Mesenchymal stem cell (in vitro differentiated cells and primary cell): ENCODE measurements at regions not wholly inside any gene's neighbourhood (a gene's known extent, or its start where the extent isn't known, plus 50 kb on each side); places are given as distances from the start of the nearest gene placed in this dataset.

Experiments
- DNase-seq: peaks from one replicate; pipeline ENCODE4 v3.0.0-alpha.2; 2013
- H2AFZ ChIP-seq: one replicate; pipeline ENCODE4 v1.6.1; 2013; ENCODE audit warnings: low read depth, mild to moderate bottlenecking, control low read depth, inconsistent platforms, low read length, moderate library complexity
- H2AK5ac ChIP-seq: 2 replicates; pipeline ENCODE4 v1.6.1; 2013; ENCODE audit warnings: low read length, moderate library complexity, mild to moderate bottlenecking, inconsistent platforms; ENCODE audit not compliant: severe bottlenecking
- H2BK120ac ChIP-seq: one replicate; pipeline ENCODE4 v1.6.1; 2013; ENCODE audit warnings: low read depth, mild to moderate bottlenecking, inconsistent platforms, low read length, moderate library complexity
- H2BK12ac ChIP-seq, 2 experiments: one replicate each; pipeline ENCODE4 v1.6.1; 2013; ENCODE audit warnings: inconsistent platforms in 2 of 2, low read length in 2 of 2, mild to moderate bottlenecking in 2 of 2, moderate library complexity in 2 of 2, control low read depth in 1 of 2
- H2BK15ac ChIP-seq: one replicate; pipeline ENCODE4 v1.6.1; 2013; ENCODE audit warnings: mild to moderate bottlenecking, low read depth, inconsistent platforms; ENCODE audit not compliant: poor library complexity, severe bottlenecking
- H2BK5ac ChIP-seq: 2 replicates; pipeline ENCODE4 v1.6.1; 2013; ENCODE audit warnings: low read depth, mild to moderate bottlenecking, low read length, control low read depth, inconsistent platforms; ENCODE audit not compliant: poor library complexity, severe bottlenecking
- H3K14ac ChIP-seq, 2 experiments: one replicate each; pipeline ENCODE4 v1.6.1; 2013; ENCODE audit warnings: inconsistent platforms in 2 of 2, low read length in 2 of 2, control low read depth in 1 of 2, mild to moderate bottlenecking in 1 of 2, moderate library complexity in 1 of 2
- H3K18ac ChIP-seq, 2 experiments: one replicate each; pipeline ENCODE4 v1.6.1; 2013; ENCODE audit warnings: inconsistent platforms in 2 of 2, low read length in 2 of 2, control low read depth in 1 of 2, low read depth in 1 of 2, mild to moderate bottlenecking in 1 of 2
- H3K23ac ChIP-seq, 2 experiments: one replicate each; pipeline ENCODE4 v1.6.1; 2013; ENCODE audit warnings: inconsistent platforms in 2 of 2, low read length in 2 of 2, mild to moderate bottlenecking in 2 of 2, moderate library complexity in 2 of 2, control low read depth in 1 of 2
- H3K27ac ChIP-seq: 2 replicates; pipeline ENCODE4 v1.5.1; 2013; ENCODE audit warnings: mild to moderate bottlenecking, moderate library complexity, low read length, control low read depth, inconsistent platforms; ENCODE audit not compliant: poor library complexity, severe bottlenecking
- H3K27me3 ChIP-seq, 2 experiments: 2 replicates each; pipeline versions ENCODE4 v1.6.1 to v1.7.0; 2013; ENCODE audit warnings: low read length in 2 of 2, mild to moderate bottlenecking in 2 of 2, moderate library complexity in 2 of 2, control low read depth in 1 of 2, inconsistent platforms in 1 of 2; ENCODE audit not compliant: control insufficient read depth in 1 of 2, insufficient read depth in 1 of 2
- H3K36me3 ChIP-seq, 2 experiments: 2 replicates each; pipeline versions ENCODE4 v1.6.1 to v1.7.0; 2013; ENCODE audit warnings: low read length in 2 of 2, control low read depth in 1 of 2, inconsistent platforms in 1 of 2, low read depth in 1 of 2, mild to moderate bottlenecking in 1 of 2; ENCODE audit not compliant: insufficient read depth in 2 of 2, control insufficient read depth in 1 of 2
- H3K4ac ChIP-seq, 2 experiments: one replicate each; pipeline ENCODE4 v1.6.1; 2013; ENCODE audit warnings: inconsistent platforms in 2 of 2, low read length in 2 of 2, mild to moderate bottlenecking in 2 of 2, moderate library complexity in 2 of 2, control low read depth in 1 of 2, low read depth in 1 of 2
- H3K4me1 ChIP-seq: 2 replicates; pipeline ENCODE4 v1.6.1; 2013; ENCODE audit warnings: low read depth, low read length, control low read depth; ENCODE audit not compliant: control insufficient read depth, insufficient read depth
- H3K4me2 ChIP-seq: 2 replicates; pipeline ENCODE4 v1.6.1; 2013; ENCODE audit warnings: low read length, mild to moderate bottlenecking, inconsistent platforms; ENCODE audit not compliant: poor library complexity, severe bottlenecking
- H3K4me3 ChIP-seq, 2 experiments: 2 replicates each; pipeline versions ENCODE4 v1.5.1 to v1.7.0; 2013; ENCODE audit warnings: low read length in 2 of 2, mild to moderate bottlenecking in 2 of 2, control low read depth in 1 of 2, low read depth in 1 of 2; ENCODE audit not compliant: insufficient read depth in 1 of 2
- H3K79me1 ChIP-seq: replicated peaks from 2 replicates; pipeline ENCODE4 v1.6.1; 2013; ENCODE audit warnings: mild to moderate bottlenecking, control low read depth, low read length, inconsistent platforms; ENCODE audit not compliant: poor library complexity, severe bottlenecking
- H3K9ac ChIP-seq: 2 replicates; pipeline ENCODE4 v1.7.0; 2013; ENCODE audit warnings: mild to moderate bottlenecking, low read length, moderate library complexity
- H3K9me3 ChIP-seq: 2 replicates; pipeline ENCODE4 v1.7.0; 2013; ENCODE audit warnings: mild to moderate bottlenecking, low read length; ENCODE audit not compliant: control insufficient read depth
- H4K8ac ChIP-seq: one replicate; pipeline ENCODE4 v1.6.1; 2013; ENCODE audit warnings: inconsistent platforms, mild to moderate bottlenecking, low read length, moderate library complexity
- H4K91ac ChIP-seq: one replicate; pipeline ENCODE4 v1.6.1; 2013; ENCODE audit warnings: mild to moderate bottlenecking, low read length, inconsistent platforms
- WGBS: methylation state at CpG from one replicate; pipeline ENCODE4 v1.1.7; 2013; ENCODE audit warnings: mixed read lengths; 5-methylcytosine and 5-hydroxymethylcytosine counted together

DNA sequence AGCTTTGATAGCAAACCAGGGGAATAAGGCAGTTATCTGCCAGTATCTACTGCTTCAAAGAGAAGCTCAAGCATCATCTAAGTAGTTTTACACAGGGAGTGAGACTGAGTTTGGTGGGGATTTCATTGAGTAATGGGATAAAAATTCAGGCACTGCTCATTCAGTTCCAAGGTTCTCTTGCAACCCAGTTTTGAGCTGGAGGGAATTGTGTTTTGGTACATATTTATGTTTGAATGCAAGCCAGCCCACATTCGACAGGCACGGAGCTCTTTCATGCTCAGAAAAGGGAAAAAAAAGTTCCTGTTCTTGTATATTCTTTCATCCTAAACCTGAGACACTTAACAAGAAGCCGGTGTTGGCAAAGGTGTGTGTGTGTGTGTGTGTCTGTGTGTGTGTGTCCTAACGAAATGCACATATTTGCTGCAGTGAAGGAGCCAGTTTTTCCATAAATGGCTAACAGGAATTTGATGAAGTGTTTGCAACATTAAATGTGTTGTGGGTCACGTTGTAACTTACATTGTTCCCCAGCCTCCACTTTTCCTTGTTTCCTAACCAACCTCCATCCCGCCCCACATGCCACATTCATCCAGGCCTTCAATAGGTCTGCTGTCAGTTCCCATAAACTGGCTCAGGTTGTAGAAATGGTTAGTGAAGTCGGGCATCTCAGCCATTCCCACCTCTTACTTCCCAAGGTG, 311.1 kb downstream of the TXNL1 start:
- Histone ChIP-seq H3K14ac (no peak overlapping the region), H3K9me3 (no peaks in the 10 kb centered on the region), H3K23ac (no peak overlapping the region), H3K79me1 (no peaks in the 10 kb centered on the region), H3K4me2 (no peak overlapping the region), H3K27me3 (no peaks in the 10 kb centered on the region), H2AFZ (no peak overlapping the region), H3K9ac (peak overlapping the region; percentile 62), H2BK5ac (no peak overlapping the region), H2AK5ac (no peak overlapping the region), H3K4me3 (no peak overlapping the region), H2BK12ac (no peak overlapping the region), H2BK120ac (no peak overlapping the region), H3K27ac (no peak overlapping the region), H4K8ac (no peak overlapping the region), H2BK15ac (no peak overlapping the region), H4K91ac (no peak overlapping the region), H3K18ac (no peak overlapping the region), H3K4ac (no peak overlapping the region), H3K4me1 (no peaks in the 10 kb centered on the region), H3K36me3 (no peaks in the 10 kb centered on the region)
- no peak for DNase-seq
- 85% methylated on average over 5 of the region's 7 CpGs for WGBS

DNA sequence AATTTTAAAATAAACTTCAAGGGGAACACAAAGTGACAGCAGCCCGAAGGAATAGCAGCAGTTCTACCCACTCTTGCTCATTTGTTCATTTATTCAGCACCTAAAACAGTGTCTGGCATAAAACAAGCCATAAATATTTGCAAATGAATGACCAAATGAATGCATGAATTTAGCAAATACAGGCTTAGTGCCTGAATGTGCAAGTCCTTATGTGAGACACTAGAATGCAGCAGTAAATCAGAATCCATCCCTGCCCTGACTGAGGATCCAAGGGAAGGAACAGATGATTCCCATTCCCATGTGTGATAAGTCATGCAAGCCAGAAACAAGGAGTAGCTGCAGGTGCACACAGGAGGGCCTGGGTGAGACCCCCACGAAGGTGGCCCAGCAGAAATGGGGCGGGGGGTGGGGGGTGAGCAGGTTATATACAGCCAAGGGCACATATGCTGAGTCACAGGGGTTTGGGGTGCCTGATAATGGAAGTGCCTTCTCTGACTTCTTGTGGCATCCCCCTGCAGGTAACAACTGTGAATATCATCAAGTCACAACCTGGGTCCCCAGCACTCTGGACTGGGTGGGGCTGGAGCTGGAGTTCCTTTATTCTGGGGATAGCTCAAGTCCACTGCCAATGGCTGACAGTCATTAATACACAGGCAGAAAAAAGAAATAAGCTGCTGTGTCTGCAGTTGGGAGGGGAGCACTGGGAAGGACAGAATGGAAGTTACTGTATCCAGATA, 311.9 kb downstream of the TXNL1 start:
- Histone ChIP-seq H2BK12ac (no peak overlapping the region), H2BK5ac (no peak overlapping the region), H4K91ac (no peak overlapping the region), H3K79me1 (no peaks in the 10 kb centered on the region), H2BK15ac (no peak overlapping the region), H3K27me3 (no peaks in the 10 kb centered on the region), H3K23ac (no peak overlapping the region), H3K4me2 (no peak overlapping the region), H3K36me3 (no peaks in the 10 kb centered on the region), H3K4me3 (no peak overlapping the region), H4K8ac (no peak overlapping the region), H3K27ac (no peak overlapping the region), H2AFZ (no peak overlapping the region), H2AK5ac (no peak overlapping the region), H3K9me3 (no peaks in the 10 kb centered on the region), H2BK120ac (no peak overlapping the region), H3K14ac (no peak overlapping the region), H3K18ac (no peak overlapping the region), H3K4me1 (no peaks in the 10 kb centered on the region), H3K4ac (no peak overlapping the region), H3K9ac (peak overlapping the region; percentile 62)
- WGBS, result 66% methylated on average over 2 of the region's 3 CpGs
- no peak for DNase-seq

DNA sequence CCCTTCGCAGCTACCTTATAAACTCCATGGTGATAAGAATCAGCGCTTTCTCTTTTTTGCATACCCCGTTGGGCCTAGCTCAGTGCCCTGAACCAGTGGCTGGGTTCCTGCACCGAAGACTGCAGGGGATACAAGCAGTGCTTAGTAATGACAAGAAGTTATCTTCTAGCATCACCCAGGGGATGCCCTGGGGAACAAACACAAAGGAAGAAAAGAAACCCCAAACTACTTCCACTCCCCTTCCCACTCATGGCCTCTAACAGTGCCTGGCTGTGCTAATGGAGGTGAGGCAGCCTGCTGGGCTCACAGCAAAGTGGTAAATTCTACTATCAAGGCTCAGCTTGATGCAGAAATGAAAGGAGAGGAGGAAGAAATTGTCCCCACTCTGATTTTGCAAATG, 314.7 kb downstream of the TXNL1 start:
- Histone ChIP-seq H3K14ac (no peak overlapping the region), H3K9me3 (no peaks in the 10 kb centered on the region), H3K27ac (no peak overlapping the region), H2AK5ac (no peak overlapping the region), H4K91ac (no peak overlapping the region), H4K8ac (no peak overlapping the region), H3K4me3 (no peak overlapping the region), H3K18ac (no peak overlapping the region), H3K79me1 (no peaks in the 10 kb centered on the region), H2BK120ac (no peak overlapping the region), H3K27me3 (no peaks in the 10 kb centered on the region), H3K9ac (no peak overlapping the region), H2BK12ac (no peak overlapping the region), H3K4me1 (no peaks in the 10 kb centered on the region), H3K23ac (no peak overlapping the region), H2BK5ac (no peak overlapping the region), H2BK15ac (no peak overlapping the region), H2AFZ (no peak overlapping the region), H3K4me2 (no peak overlapping the region), H3K4ac (no peak overlapping the region), H3K36me3 (no peaks in the 10 kb centered on the region)
- DNase-seq, result no peak
- 66% methylated on average over 4 of the region's 4 CpGs for WGBS

DNA sequence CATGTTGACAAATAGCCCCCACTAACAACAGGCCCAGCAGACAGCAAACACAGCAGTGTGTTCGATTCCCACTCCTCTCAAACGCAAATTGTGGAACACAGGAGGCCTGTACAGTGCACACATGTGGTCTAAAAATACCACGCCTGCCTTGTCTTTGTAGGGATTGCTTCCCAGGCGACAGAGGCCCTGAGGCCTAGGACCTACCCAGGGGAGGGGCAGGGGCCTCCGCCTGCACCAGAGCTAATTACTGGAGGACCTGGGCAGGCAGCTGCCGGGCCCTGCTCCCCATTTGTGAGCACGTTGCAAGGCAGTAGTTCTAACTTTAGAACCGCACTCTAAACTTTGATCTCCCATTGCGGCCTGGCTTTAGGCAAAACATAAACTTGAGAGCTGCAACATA, 316.0 kb downstream of the TXNL1 start:
- H3K23ac ChIP-seq, result no peak overlapping the region
- no peaks in the 10 kb centered on the region for H3K27me3 ChIP-seq
- no peak overlapping the region for H2BK15ac ChIP-seq
- no peak for DNase-seq
- H2BK120ac ChIP-seq, result no peak overlapping the region
- H3K27ac ChIP-seq, result no peak overlapping the region
- H2AK5ac ChIP-seq, result no peak overlapping the region
- WGBS, result 62% methylated on average over 9 of the region's 9 CpGs
- no peaks in the 10 kb centered on the region for H3K9me3 ChIP-seq
- no peaks in the 10 kb centered on the region for H3K4me1 ChIP-seq
- no peaks in the 10 kb centered on the region for H3K36me3 ChIP-seq
- H3K4me2 ChIP-seq, result no peak overlapping the region
- no peak overlapping the region for H3K4ac ChIP-seq
- no peak overlapping the region for H3K18ac ChIP-seq
- no peak overlapping the region for H4K91ac ChIP-seq
- H3K79me1 ChIP-seq, result no peaks in the 10 kb centered on the region
- no peak overlapping the region for H4K8ac ChIP-seq
- H3K4me3 ChIP-seq, result no peak overlapping the region
- no peak overlapping the region for H2BK5ac ChIP-seq
- no peak overlapping the region for H3K14ac ChIP-seq
- H2BK12ac ChIP-seq, result no peak overlapping the region
- no peak overlapping the region for H2AFZ ChIP-seq
- no peak overlapping the region for H3K9ac ChIP-seq
